K562 (cell line): ENCODE measurements at regions not wholly inside any gene's neighbourhood (a gene's known extent, or its start where the extent isn't known, plus 50 kb on each side); places are given as distances from the start of the nearest gene placed in this dataset.

ENCODE experiments used
- ATAC-seq: fragments of 200-7000 bp; cut with Tn5 transposase; 3 replicates; pipeline ENCODE4 v1.9.1; 2020; ENCODE audit warnings: moderate library complexity
- BruUV-seq: library from RNA; stranded (reverse); fragments of 400-500 nt; replicated peaks from 2 replicates; lab custom pipeline; 2021; lab: Mats Ljungman, UMichigan
- CTCF ChIA-PET: fragments of 300-600 bp; formaldehyde crosslinking; extraction: SDS; loops from one replicate; lab custom pipeline; 2021; ENCODE audit warnings: low intra/inter-chr PET ratio; lab: Yijun Ruan, JAX
- POLR2A ChIA-PET: fragments of 300-600, 350-650 bp; sonication (Branson Sonifier 250); formaldehyde crosslinking; extraction: SDS; loops from one replicate; lab custom pipeline; 2021; ENCODE audit warnings: antibody characterized with exemption, inconsistent platforms; lab: Yijun Ruan, JAX
- DNase-seq, 4 experiments: peaks; one replicate each; pipeline versions ENCODE4 v3.0.0 to v3.0.0-alpha.2; 2011 to 2018; ENCODE audit warnings: low spot score in 3 of 4, mixed read lengths in 3 of 4; ENCODE audit errors: extremely low read depth in 1 of 4
- FAIRE-seq: peaks from 2 replicates; lab custom pipeline; 2011; peaks lifted over from hg19 to GRCh38; lab: Jason Lieb, UNC
- H2AFZ ChIP-seq: 2 replicates; pipeline ENCODE4 v1.6.0; 2011; ENCODE audit warnings: low read depth, low read length, control low read depth, inconsistent platforms
- H3K27ac ChIP-seq: fragments of 200-600 bp; 3 replicates; pipeline ENCODE4 v1.8.0; 2011; ENCODE audit warnings: low read depth, mild to moderate bottlenecking, control low read depth, inconsistent platforms, low read length, moderate library complexity, mixed read lengths; ENCODE audit errors: extremely low read depth
- H3K27me3 ChIP-seq, 2 experiments: fragments of 300-600 bp in 1 of 2; 2 replicates in 1 of 2; 3 replicates in 1 of 2; pipeline versions ENCODE4 v1.6.0 to v1.8.0; 2011; ENCODE audit warnings: inconsistent platforms in 2 of 2, low read length in 2 of 2, mild to moderate bottlenecking in 1 of 2, mixed read lengths in 1 of 2, moderate library complexity in 1 of 2; ENCODE audit not compliant: control insufficient read depth in 2 of 2, insufficient read depth in 2 of 2
- H3K36me3 ChIP-seq: fragments of 300-600 bp; 3 replicates; pipeline ENCODE4 v1.8.0; 2011; ENCODE audit warnings: mild to moderate bottlenecking, low read length, inconsistent platforms; ENCODE audit not compliant: control insufficient read depth, insufficient read depth
- H3K4me1 ChIP-seq, 2 experiments: fragments of 200-600 bp in 1 of 2; replicated peaks in 1 of 2; 2 replicates in 1 of 2; 3 replicates in 1 of 2; pipeline versions ENCODE4 v1.5.1 to v1.8.0; 2011; ENCODE audit warnings: inconsistent platforms in 2 of 2, low read length in 2 of 2, mild to moderate bottlenecking in 1 of 2, mixed read lengths in 1 of 2, moderate library complexity in 1 of 2; ENCODE audit not compliant: control insufficient read depth in 2 of 2, insufficient read depth in 2 of 2
- H3K4me2 ChIP-seq: 2 replicates; pipeline ENCODE4 v1.6.1; 2011; ENCODE audit warnings: low read length, control low read depth, inconsistent platforms, mixed read lengths; ENCODE audit not compliant: insufficient read depth
- H3K4me3 ChIP-seq: fragments of 200-600 bp; sonication (generic), shearing (Covaris generic); 2 replicates; pipeline ENCODE4 v1.5.1; 2016; ENCODE audit warnings: control low read depth, inconsistent platforms
- H3K79me2 ChIP-seq: fragments of 200-600 bp; 3 replicates; pipeline ENCODE4 v1.8.0; 2011; ENCODE audit warnings: low read length, inconsistent platforms; ENCODE audit not compliant: control insufficient read depth, insufficient read depth
- H3K9ac ChIP-seq, 2 experiments: 2 replicates each; pipeline versions ENCODE4 v1.6.0 to v1.6.1; 2011; ENCODE audit warnings: low read depth in 2 of 2, low read length in 2 of 2, control low read depth in 1 of 2, inconsistent platforms in 1 of 2, mild to moderate bottlenecking in 1 of 2, mixed read lengths in 1 of 2; ENCODE audit not compliant: insufficient read depth in 1 of 2
- H3K9me1 ChIP-seq: one replicate; pipeline ENCODE4 v1.6.0; 2011; ENCODE audit warnings: inconsistent platforms, mild to moderate bottlenecking, low read length, moderate library complexity; ENCODE audit not compliant: control insufficient read depth, insufficient read depth
- H3K9me3 ChIP-seq: replicated peaks from 2 replicates; pipeline ENCODE4 v1.5.1; 2011; ENCODE audit warnings: low read depth, low read length, inconsistent platforms; ENCODE audit not compliant: control insufficient read depth, insufficient read depth
- H4K20me1 ChIP-seq: replicated peaks from 2 replicates; pipeline ENCODE4 v1.6.1; 2011; ENCODE audit warnings: low read length, inconsistent platforms, mixed read lengths; ENCODE audit not compliant: control insufficient read depth, insufficient read depth
- ADNP ChIP-seq: fragments of 200-800 bp; sonication (Bioruptor generic); IDR thresholded peaks from 2 replicates; pipeline ENCODE4 v1.6.1; 2016; ENCODE audit warnings: missing genetic modification characterization, missing compliant biosample characterization
- SAFB ChIP-seq: fragments of 200-400 bp; formaldehyde crosslinking; IDR thresholded peaks from 2 replicates; pipeline ENCODE4 v1.6.1; 2017; ENCODE audit warnings: low read depth, low read length, borderline replicate concordance
- WGBS: fragments of 100-300 bp; shearing (Covaris generic); methylation state at CpG from one replicate; pipeline ENCODE4 v1.1.6; 2016; ENCODE audit warnings: low coverage, mixed read lengths; ENCODE audit not compliant: insufficient coverage; ENCODE audit errors: missing lambda C conversion rate; 5-methylcytosine and 5-hydroxymethylcytosine counted together
- in situ Hi-C: fragments of 300-500 bp; cut with MboI; formaldehyde crosslinking; loops from 4 replicates; pipeline ENCODE4 v1.15.0; 2018; ENCODE audit warnings: inconsistent platforms, mixed read lengths
- intact Hi-C: fragments of 100-400 bp; cut with micrococcal nuclease; formaldehyde crosslinking; loops from 2 replicates; pipeline ENCODE4 v1.14.2; 2022
- TF ChIP-seq, protein P1 (sequence below): fragments of 250-450 bp; sonication (Bioruptor Pico); IDR thresholded peaks from 2 replicates; pipeline ENCODE4 v1.8.0; 2022; ENCODE audit warnings: inconsistent platforms, mild to moderate bottlenecking, moderate library complexity, borderline replicate concordance
- TF ChIP-seq, protein P2 (sequence below): sonication (generic); formaldehyde crosslinking; IDR thresholded peaks from 2 replicates; pipeline ENCODE4 v1.8.0; 2022; ENCODE audit warnings: mild to moderate bottlenecking, missing genetic modification reagents
- TF ChIP-seq, protein P3 (sequence below), 2 experiments: fragments of 450-650 bp in 1 of 2; IDR thresholded peaks; 2 replicates each; pipeline ENCODE4 v1.6.1; 2011 to 2017; ENCODE audit warnings: low read depth in 2 of 2, antibody characterized with exemption in 1 of 2, borderline replicate concordance in 1 of 2, low read length in 1 of 2, mild to moderate bottlenecking in 1 of 2, mixed read lengths in 1 of 2; ENCODE audit not compliant: control insufficient read depth in 1 of 2

DNA sequence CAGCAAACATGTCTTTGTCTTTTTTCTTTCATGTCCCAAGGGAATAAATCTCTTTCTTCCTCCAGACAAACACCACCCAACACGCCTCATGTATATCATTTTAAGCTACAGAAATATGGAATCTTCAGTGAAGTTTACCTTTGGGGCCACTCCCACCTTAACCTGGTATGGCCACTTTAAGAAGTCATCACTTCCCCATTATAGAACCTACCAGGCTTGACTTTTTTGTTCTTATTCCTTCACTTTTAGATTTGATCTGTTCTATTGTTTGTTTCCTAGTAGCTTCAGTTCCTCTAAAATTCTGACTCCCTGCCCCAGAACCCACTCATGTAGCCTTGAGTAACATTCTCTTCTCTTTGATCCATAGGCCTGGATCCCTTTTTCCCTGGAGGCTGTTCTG, 226.3 kb downstream of the HLX start:
- DNase-seq (no peak), FAIRE-seq (no peak), ATAC-seq (no peak)
- H3K9me3 ChIP-seq: no peaks in the 10 kb centered on the region
- H3K79me2 ChIP-seq: no peaks in the 10 kb centered on the region
- no TSS peak for BruUV-seq
- H3K27me3 ChIP-seq: no peaks in the 10 kb centered on the region
- ChIA-PET CTCF (no interaction called here), POLR2A (no interaction called here)
- H3K36me3 ChIP-seq: no peaks in the 10 kb centered on the region
- in situ Hi-C loops: no loop called here
- no peaks in the 10 kb centered on the region for H4K20me1 ChIP-seq
- 14% methylated on average over 1 of the region's 1 CpG for WGBS
- TF ChIP-seq ADNP (tag): no peak
- TF ChIP-seq, protein P1, sequence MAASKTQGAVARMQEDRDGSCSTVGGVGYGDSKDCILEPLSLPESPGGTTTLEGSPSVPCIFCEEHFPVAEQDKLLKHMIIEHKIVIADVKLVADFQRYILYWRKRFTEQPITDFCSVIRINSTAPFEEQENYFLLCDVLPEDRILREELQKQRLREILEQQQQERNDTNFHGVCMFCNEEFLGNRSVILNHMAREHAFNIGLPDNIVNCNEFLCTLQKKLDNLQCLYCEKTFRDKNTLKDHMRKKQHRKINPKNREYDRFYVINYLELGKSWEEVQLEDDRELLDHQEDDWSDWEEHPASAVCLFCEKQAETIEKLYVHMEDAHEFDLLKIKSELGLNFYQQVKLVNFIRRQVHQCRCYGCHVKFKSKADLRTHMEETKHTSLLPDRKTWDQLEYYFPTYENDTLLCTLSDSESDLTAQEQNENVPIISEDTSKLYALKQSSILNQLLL (CRISPR knock-in tag): no peak
- TF ChIP-seq, protein P2, sequence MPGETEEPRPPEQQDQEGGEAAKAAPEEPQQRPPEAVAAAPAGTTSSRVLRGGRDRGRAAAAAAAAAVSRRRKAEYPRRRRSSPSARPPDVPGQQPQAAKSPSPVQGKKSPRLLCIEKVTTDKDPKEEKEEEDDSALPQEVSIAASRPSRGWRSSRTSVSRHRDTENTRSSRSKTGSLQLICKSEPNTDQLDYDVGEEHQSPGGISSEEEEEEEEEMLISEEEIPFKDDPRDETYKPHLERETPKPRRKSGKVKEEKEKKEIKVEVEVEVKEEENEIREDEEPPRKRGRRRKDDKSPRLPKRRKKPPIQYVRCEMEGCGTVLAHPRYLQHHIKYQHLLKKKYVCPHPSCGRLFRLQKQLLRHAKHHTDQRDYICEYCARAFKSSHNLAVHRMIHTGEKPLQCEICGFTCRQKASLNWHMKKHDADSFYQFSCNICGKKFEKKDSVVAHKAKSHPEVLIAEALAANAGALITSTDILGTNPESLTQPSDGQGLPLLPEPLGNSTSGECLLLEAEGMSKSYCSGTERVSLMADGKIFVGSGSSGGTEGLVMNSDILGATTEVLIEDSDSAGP: no peak
- no peak for TF ChIP-seq SAFB
- TF ChIP-seq, protein P3, sequence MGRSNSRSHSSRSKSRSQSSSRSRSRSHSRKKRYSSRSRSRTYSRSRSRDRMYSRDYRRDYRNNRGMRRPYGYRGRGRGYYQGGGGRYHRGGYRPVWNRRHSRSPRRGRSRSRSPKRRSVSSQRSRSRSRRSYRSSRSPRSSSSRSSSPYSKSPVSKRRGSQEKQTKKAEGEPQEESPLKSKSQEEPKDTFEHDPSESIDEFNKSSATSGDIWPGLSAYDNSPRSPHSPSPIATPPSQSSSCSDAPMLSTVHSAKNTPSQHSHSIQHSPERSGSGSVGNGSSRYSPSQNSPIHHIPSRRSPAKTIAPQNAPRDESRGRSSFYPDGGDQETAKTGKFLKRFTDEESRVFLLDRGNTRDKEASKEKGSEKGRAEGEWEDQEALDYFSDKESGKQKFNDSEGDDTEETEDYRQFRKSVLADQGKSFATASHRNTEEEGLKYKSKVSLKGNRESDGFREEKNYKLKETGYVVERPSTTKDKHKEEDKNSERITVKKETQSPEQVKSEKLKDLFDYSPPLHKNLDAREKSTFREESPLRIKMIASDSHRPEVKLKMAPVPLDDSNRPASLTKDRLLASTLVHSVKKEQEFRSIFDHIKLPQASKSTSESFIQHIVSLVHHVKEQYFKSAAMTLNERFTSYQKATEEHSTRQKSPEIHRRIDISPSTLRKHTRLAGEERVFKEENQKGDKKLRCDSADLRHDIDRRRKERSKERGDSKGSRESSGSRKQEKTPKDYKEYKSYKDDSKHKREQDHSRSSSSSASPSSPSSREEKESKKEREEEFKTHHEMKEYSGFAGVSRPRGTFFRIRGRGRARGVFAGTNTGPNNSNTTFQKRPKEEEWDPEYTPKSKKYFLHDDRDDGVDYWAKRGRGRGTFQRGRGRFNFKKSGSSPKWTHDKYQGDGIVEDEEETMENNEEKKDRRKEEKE (IDR thresholded peaks at IDR 0.05; ENCODE audit: borderline replicate concordance in 1 of 2, control insufficient read depth in 1 of 2, low read depth in 2 of 2, low read length in 1 of 2): no peak
- H2AFZ ChIP-seq: no peak overlapping the region
- H3K9ac ChIP-seq: no peak overlapping the region
- H3K27ac ChIP-seq: no peak overlapping the region
- no peak overlapping the region for H3K4me3 ChIP-seq
- no peak overlapping the region for H3K4me2 ChIP-seq
- no peaks in the 10 kb centered on the region for H3K9me1 ChIP-seq
- intact Hi-C loops: no loop called here
- H3K4me1 ChIP-seq: no peaks in the 10 kb centered on the region
